ENCODE measurements at regions not wholly inside any gene's neighbourhood (a gene's known extent, or its start where the extent isn't known, plus 50 kb on each side); places are given as distances from the start of the nearest gene placed in this dataset.

- H3K4me1 ChIP-seq (ENCODE audit: insufficient read depth, low read length, poor library complexity, severe bottlenecking): no peaks in the 10 kb centered on the region
- ChIA-PET CTCF (ENCODE audit: unreplicated experiment) (no interaction called here), POLR2A (interaction anchor here (0.7 kb wide), 1 partner anchor 262 kb away, joined by 3 read pairs; no protein-coding TSS in a partner anchor)
- H4K20me1 ChIP-seq (ENCODE audit: insufficient read depth, low read length): no peaks in the 10 kb centered on the region
- BruUV-seq (replicated peaks): no TSS peak
- H2AFZ ChIP-seq (ENCODE audit: low read length): no peak overlapping the region
- no peak for DNase-seq (ENCODE audit: low spot score)
- TF ChIP-seq CTCF (conservative IDR thresholded peaks at IDR 0.05; ENCODE audit: low read length): no peak
- TF ChIP-seq EZH2phosphoT487 (IDR thresholded peaks at IDR 0.05; ENCODE audit: borderline replicate concordance, low read depth, low read length): no peak
- no peaks in the 10 kb centered on the region for H3K9me3 ChIP-seq (ENCODE audit: low read length)
- no peak overlapping the region for H3K4me3 ChIP-seq (ENCODE audit: low read depth, low read length, poor library complexity, severe bottlenecking)
- H3K79me2 ChIP-seq (ENCODE audit: insufficient read depth, low read depth, low read length): no peaks in the 10 kb centered on the region
- no peak overlapping the region for H3K4me2 ChIP-seq (ENCODE audit: low read length)
- no peaks in the 10 kb centered on the region for H3K9me2 ChIP-seq (ENCODE audit: insufficient read depth, low read length)
- intact Hi-C loops (cut with micrococcal nuclease; ENCODE audit: unreplicated experiment): no loop called here
- H3K27ac ChIP-seq (ENCODE audit: low read depth, low read length, poor library complexity, severe bottlenecking): no peak overlapping the region
- H3K36me3 ChIP-seq (ENCODE audit: insufficient read depth, low read length): no peaks in the 10 kb centered on the region
Measured at GRCh38 chr13:85662186-85662585, 137.0 kb downstream of the SLITRK6 start.

GRCh38 chr13:85661675-85662074 is 137.5 kb downstream of the SLITRK6 start:
- no peaks in the 10 kb centered on the region for H3K36me3 ChIP-seq (ENCODE audit: insufficient read depth, low read length)
- no peaks in the 10 kb centered on the region for H4K20me1 ChIP-seq (ENCODE audit: insufficient read depth, low read length)
- CTCF ChIA-PET (ENCODE audit: unreplicated experiment): no interaction called here
- TF ChIP-seq EZH2phosphoT487 (IDR thresholded peaks at IDR 0.05; ENCODE audit: borderline replicate concordance, low read depth, low read length) (no peak), CTCF (conservative IDR thresholded peaks at IDR 0.05; ENCODE audit: low read length) (no peak)
- no TSS peak for BruUV-seq (replicated peaks)
- no peak overlapping the region for H3K4me3 ChIP-seq (ENCODE audit: low read depth, low read length, poor library complexity, severe bottlenecking)
- H3K9me3 ChIP-seq (ENCODE audit: low read length): no peaks in the 10 kb centered on the region
- no peaks in the 10 kb centered on the region for H3K4me1 ChIP-seq (ENCODE audit: insufficient read depth, low read length, poor library complexity, severe bottlenecking)
- no peaks in the 10 kb centered on the region for H3K9me2 ChIP-seq (ENCODE audit: insufficient read depth, low read length)
- no peak overlapping the region for H3K27ac ChIP-seq (ENCODE audit: low read depth, low read length, poor library complexity, severe bottlenecking)
- no peak overlapping the region for H3K4me2 ChIP-seq (ENCODE audit: low read length)
- POLR2A ChIA-PET: interaction anchor here (0.6 to 0.7 kb wide), 2 partner anchors 108 to 261 kb away, joined by 3 read pairs; no protein-coding TSS in a partner anchor
- intact Hi-C loops (cut with micrococcal nuclease; ENCODE audit: unreplicated experiment): no loop called here
- H2AFZ ChIP-seq (ENCODE audit: low read length): no peak overlapping the region
- DNase-seq (ENCODE audit: low spot score): no peak
- H3K79me2 ChIP-seq (ENCODE audit: insufficient read depth, low read depth, low read length): no peaks in the 10 kb centered on the region

GRCh38 chr13:85659493-85659892 is 139.7 kb downstream of the SLITRK6 start:
- Histone ChIP-seq H3K4me2 (ENCODE audit: low read length) (no peak overlapping the region), H3K36me3 (ENCODE audit: insufficient read depth, low read length) (no peaks in the 10 kb centered on the region), H3K4me1 (ENCODE audit: insufficient read depth, low read length, poor library complexity, severe bottlenecking) (no peaks in the 10 kb centered on the region), H3K4me3 (ENCODE audit: low read depth, low read length, poor library complexity, severe bottlenecking) (no peak overlapping the region), H2AFZ (ENCODE audit: low read length) (no peak overlapping the region), H4K20me1 (ENCODE audit: insufficient read depth, low read length) (no peaks in the 10 kb centered on the region), H3K79me2 (ENCODE audit: insufficient read depth, low read depth, low read length) (no peaks in the 10 kb centered on the region), H3K9me2 (ENCODE audit: insufficient read depth, low read length) (no peaks in the 10 kb centered on the region), H3K27ac (ENCODE audit: low read depth, low read length, poor library complexity, severe bottlenecking) (no peak overlapping the region), H3K9me3 (ENCODE audit: low read length) (no peaks in the 10 kb centered on the region)
- ChIA-PET CTCF (ENCODE audit: unreplicated experiment) (no interaction called here), POLR2A (no interaction called here)
- TF ChIP-seq EZH2phosphoT487 (IDR thresholded peaks at IDR 0.05; ENCODE audit: borderline replicate concordance, low read depth, low read length) (no peak), CTCF (conservative IDR thresholded peaks at IDR 0.05; ENCODE audit: low read length) (no peak)
- DNase-seq (ENCODE audit: low spot score): no peak
- intact Hi-C loops (cut with micrococcal nuclease; ENCODE audit: unreplicated experiment): no loop called here
- no TSS peak for BruUV-seq (replicated peaks)
